A673 (cell line): ENCODE measurements at regions not wholly inside any gene's neighbourhood (a gene's known extent, or its start where the extent isn't known, plus 50 kb on each side); places are given as distances from the start of the nearest gene placed in this dataset.

Source experiments
- BruUV-seq: library from RNA; stranded (reverse); fragments of 400-500 nt; replicated peaks from 2 replicates; lab custom pipeline; 2021; lab: Mats Ljungman, UMichigan
- CTCF ChIA-PET: fragments of 300-600 bp; sonication (Branson Sonifier 250); formaldehyde crosslinking; loops from one replicate; lab custom pipeline; 2022; ENCODE audit warnings: antibody characterized with exemption; lab: Charles Lee
- POLR2A ChIA-PET: fragments of 300-600 bp; sonication (Branson Sonifier 250); formaldehyde crosslinking; loops from one replicate; lab custom pipeline; 2022; ENCODE audit warnings: antibody characterized with exemption; ENCODE audit not compliant: low non-redundant PET; lab: Charles Lee
- DNase-seq: peaks from one replicate; pipeline ENCODE4 v3.0.0-alpha.2; 2015; ENCODE audit warnings: low spot score
- H3K27ac ChIP-seq: fragments of 200-600 bp; sonication (generic); 2 replicates; pipeline ENCODE4 v1.5.1; 2016; ENCODE audit warnings: mixed run types, low read depth, mild to moderate bottlenecking, mixed read lengths, antibody characterized with exemption, low read length; ENCODE audit not compliant: poor library complexity, severe bottlenecking
- H3K27me3 ChIP-seq: fragments of 200-600 bp; sonication (generic); replicated peaks from 2 replicates; pipeline ENCODE4 v1.6.1; 2017; ENCODE audit warnings: mixed run types, low read depth, mild to moderate bottlenecking, mixed read lengths, antibody characterized with exemption, low read length; ENCODE audit not compliant: insufficient read depth, poor library complexity
- H3K36me3 ChIP-seq: fragments of 200-600 bp; sonication (generic); 2 replicates; pipeline ENCODE4 v1.6.1; 2016; ENCODE audit warnings: mixed run types, mild to moderate bottlenecking, mixed read lengths, antibody characterized with exemption, low read length; ENCODE audit not compliant: insufficient read depth, poor library complexity, severe bottlenecking
- H3K4me1 ChIP-seq: fragments of 200-600 bp; sonication (generic); 2 replicates; pipeline ENCODE4 v1.6.1; 2017; ENCODE audit warnings: mixed run types, mild to moderate bottlenecking, mixed read lengths, antibody characterized with exemption, low read length; ENCODE audit not compliant: insufficient read depth, poor library complexity, severe bottlenecking
- H3K4me3 ChIP-seq: fragments of 200-600 bp; sonication (generic); 2 replicates; pipeline ENCODE4 v1.5.1; 2016; ENCODE audit warnings: low read depth, mixed run types, mild to moderate bottlenecking, mixed read lengths, low read length; ENCODE audit not compliant: poor library complexity, severe bottlenecking
- H3K9me3 ChIP-seq: fragments of 200-600 bp; sonication (generic); 2 replicates; pipeline ENCODE4 v1.6.1; 2016; ENCODE audit warnings: mixed run types, low read depth, mild to moderate bottlenecking, mixed read lengths, antibody characterized with exemption, low read length; ENCODE audit not compliant: poor library complexity, severe bottlenecking
- CTCF ChIP-seq: fragments of 300-800, 200-600 bp; sonication (generic); conservative IDR thresholded peaks from 2 replicates; pipeline ENCODE4 v1.5.1; 2017; ENCODE audit warnings: low read depth, mild to moderate bottlenecking, antibody characterized with exemption, low read length, moderate library complexity, mixed read lengths
- EZH2 ChIP-seq: fragments of 200-600 bp; sonication (generic); IDR thresholded peaks from 2 replicates; pipeline ENCODE4 v1.6.1; 2017; ENCODE audit warnings: borderline replicate concordance, low read depth, mild to moderate bottlenecking, mixed read lengths, antibody characterized with exemption, low read length; ENCODE audit not compliant: poor library complexity, severe bottlenecking
- intact Hi-C: fragments of 100-400 bp; cut with micrococcal nuclease; formaldehyde crosslinking; loops from one replicate; pipeline ENCODE4 v1.10.0; 2022; ENCODE audit not compliant: unreplicated experiment

GRCh38 chr12:75888874-75889613 lies 142.5 kb downstream of the PHLDA1 start:
- H3K9me3 ChIP-seq = no peaks in the 10 kb centered on the region
- POLR2A ChIA-PET = interaction anchor here (0.6 kb wide), 1 partner anchor 353 kb away, joined by 3 read pairs; no protein-coding TSS in a partner anchor
- H3K27ac ChIP-seq = no peak overlapping the region
- intact Hi-C loops = no loop called here
- BruUV-seq = no TSS peak
- no peak for DNase-seq
- H3K4me1 ChIP-seq = no peaks in the 10 kb centered on the region
- no peaks in the 10 kb centered on the region for H3K36me3 ChIP-seq
- no peak overlapping the region for H3K4me3 ChIP-seq
- CTCF ChIA-PET = no interaction called here
- TF ChIP-seq CTCF = no peak
- no peak for TF ChIP-seq EZH2
- H3K27me3 ChIP-seq = no peaks in the 10 kb centered on the region

DNA sequence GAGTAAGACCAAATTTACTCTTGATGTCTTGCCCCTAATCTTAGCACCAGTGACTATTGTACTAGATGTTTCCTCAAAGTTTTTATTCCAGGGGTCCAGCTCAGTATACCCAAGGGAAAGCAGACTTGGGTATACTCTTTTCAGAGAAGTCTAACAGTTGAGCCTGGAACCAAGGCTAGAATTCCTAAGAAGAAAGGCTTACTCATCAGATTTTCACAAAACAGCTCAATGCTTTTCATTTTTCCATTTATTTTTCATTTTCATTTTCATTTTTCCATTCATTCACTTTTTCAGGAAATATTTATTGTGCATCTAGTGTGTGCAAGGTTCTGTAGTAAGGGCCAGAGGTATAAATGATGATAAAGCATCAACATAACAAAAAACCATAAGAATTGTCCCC lies 143.2 kb downstream of the PHLDA1 start:
- POLR2A ChIA-PET = no interaction called here

GRCh38 chr12:75887979-75888378 lies 143.6 kb downstream of the PHLDA1 start:
- intact Hi-C loops = no loop called here
- no TSS peak for BruUV-seq
- CTCF ChIA-PET = no interaction called here
- TF ChIP-seq EZH2 (no peak), CTCF (no peak)
- POLR2A ChIA-PET = no interaction called here
- no peak overlapping the region for H3K27ac ChIP-seq
- no peak for DNase-seq
- H3K9me3 ChIP-seq = no peaks in the 10 kb centered on the region
- no peaks in the 10 kb centered on the region for H3K4me1 ChIP-seq
- no peaks in the 10 kb centered on the region for H3K27me3 ChIP-seq
- H3K4me3 ChIP-seq = no peak overlapping the region
- no peaks in the 10 kb centered on the region for H3K36me3 ChIP-seq

More for the DNA sequence above, 143.2 kb downstream of the PHLDA1 start:
- H3K4me1 ChIP-seq = no peaks in the 10 kb centered on the region
- BruUV-seq = no TSS peak
- no peak overlapping the region for H3K4me3 ChIP-seq
- no peak for TF ChIP-seq EZH2
- no peak for TF ChIP-seq CTCF
- CTCF ChIA-PET = no interaction called here
- H3K9me3 ChIP-seq = no peaks in the 10 kb centered on the region
- DNase-seq = no peak
- no peak overlapping the region for H3K27ac ChIP-seq
- no peaks in the 10 kb centered on the region for H3K27me3 ChIP-seq
- intact Hi-C loops = no loop called here
- no peaks in the 10 kb centered on the region for H3K36me3 ChIP-seq
